Prostate gland (tissue), 2 donors: ENCODE measurements at regions not wholly inside any gene's neighbourhood (a gene's known extent, or its start where the extent isn't known, plus 50 kb on each side); places are given as distances from the start of the nearest gene placed in this dataset.

Source experiments
- CTCF ChIP-seq, 4 experiments: fragments of 200-600 bp in 2 of 4; fragments of 450-650 bp in 2 of 4; sonication (generic) in 2 of 4; IDR thresholded peaks; 1 replicate in 3 of 4; 2 replicates in 1 of 4; pipeline ENCODE4 v1.5.1; 2016 to 2019; ENCODE audit warnings: antibody characterized with exemption in 4 of 4, mild to moderate bottlenecking in 2 of 4, moderate library complexity in 2 of 4
- POLR2A ChIP-seq: fragments of 450-650 bp; IDR thresholded peaks from one replicate; pipeline ENCODE4 v1.6.1; 2016; ENCODE audit warnings: antibody characterized with exemption, mild to moderate bottlenecking
- POLR2AphosphoS5 ChIP-seq: sonication (generic); formaldehyde crosslinking; IDR thresholded peaks from one replicate; pipeline ENCODE4 v1.6.1; 2017; ENCODE audit warnings: antibody characterized with exemption

GRCh38 chr2:175461839-175462238 is 280.3 kb upstream of the ATP5MC3 start:
- TF ChIP-seq CTCF (IDR thresholded peaks at IDR 0.05) (no peak), POLR2A (no peak), POLR2AphosphoS5 (no peak)
